GM12878 (cell line): ENCODE measurements at regions not wholly inside any gene's neighbourhood (a gene's known extent, or its start where the extent isn't known, plus 50 kb on each side); places are given as distances from the start of the nearest gene placed in this dataset.
"Not testable (repeated sequence)": the region's sequence is repeated elsewhere in the genome, so short reads cannot be mapped to it uniquely, and the experiment has no call there.

Experiments
- ATAC-seq: fragments of 200-7000 bp; cut with Tn5 transposase; 3 replicates; pipeline ENCODE4 v1.9.1; 2020; ENCODE audit warnings: mild to moderate bottlenecking, moderate library complexity
- BruUV-seq: library from RNA; stranded (reverse); fragments of 400-500 nt; replicated peaks from 2 replicates; lab custom pipeline; 2021; lab: Mats Ljungman, UMichigan
- CTCF ChIA-PET: fragments of 300-600 bp; sonication (Branson Sonifier 250); formaldehyde crosslinking; extraction: SDS; loops from one replicate; lab custom pipeline; 2021; ENCODE audit warnings: inconsistent platforms; lab: Yijun Ruan, JAX
- POLR2A ChIA-PET: fragments of 350-600 bp; formaldehyde crosslinking; extraction: SDS; loops from one replicate; lab custom pipeline; 2021; ENCODE audit warnings: inconsistent platforms; lab: Charles Lee
- RAD21 ChIA-PET: fragments of 300-600 bp; sonication (Branson Sonifier 250); formaldehyde crosslinking; loops from one replicate; lab custom pipeline; 2023; ENCODE audit warnings: antibody characterized with exemption; ENCODE audit not compliant: unreplicated experiment; lab: Charles Lee
- SMC1A ChIA-PET: fragments of 300-600 bp; sonication (Branson Sonifier 250); formaldehyde crosslinking; loops from one replicate; lab custom pipeline; 2023; ENCODE audit not compliant: unreplicated experiment, uncharacterized antibody; lab: Charles Lee
- DNase-seq: peaks from one replicate; pipeline ENCODE4 v3.0.0-alpha.2; 2011; ENCODE audit warnings: low read depth, low spot score
- FAIRE-seq: peaks from 3 replicates; lab custom pipeline; 2011; peaks lifted over from hg19 to GRCh38; lab: Jason Lieb, UNC
- H2AFZ ChIP-seq: 2 replicates; pipeline ENCODE4 v1.6.0; 2011; ENCODE audit warnings: low read depth, low read length, control low read depth; ENCODE audit not compliant: control insufficient read depth
- H3K27ac ChIP-seq: 2 replicates; pipeline ENCODE4 v1.5.1; 2011; ENCODE audit warnings: control low read depth; ENCODE audit not compliant: control insufficient read depth, insufficient read depth
- H3K27me3 ChIP-seq, 2 experiments: replicated peaks in 1 of 2; 2 replicates each; pipeline versions ENCODE4 v1.6.0 to v1.6.1; 2011; ENCODE audit warnings: low read length in 1 of 2; ENCODE audit not compliant: control insufficient read depth in 2 of 2, insufficient read depth in 2 of 2
- H3K36me3 ChIP-seq, 2 experiments: 2 replicates each; pipeline ENCODE4 v1.5.1; 2011; ENCODE audit warnings: low read length in 1 of 2; ENCODE audit not compliant: control insufficient read depth in 2 of 2, insufficient read depth in 2 of 2
- H3K4me1 ChIP-seq: 2 replicates; pipeline ENCODE4 v1.6.1; 2011; ENCODE audit warnings: mild to moderate bottlenecking, low read length, moderate library complexity, mixed read lengths; ENCODE audit not compliant: control insufficient read depth, insufficient read depth
- H3K4me2 ChIP-seq: 2 replicates; pipeline ENCODE4 v1.6.0; 2011; ENCODE audit warnings: control low read depth; ENCODE audit not compliant: control insufficient read depth, insufficient read depth
- H3K4me3 ChIP-seq: fragments of 200-600 bp; sonication (generic); 2 replicates; pipeline ENCODE4 v1.5.1; 2016
- H3K79me2 ChIP-seq: 2 replicates; pipeline ENCODE4 v1.6.0; 2011; ENCODE audit warnings: low read length; ENCODE audit not compliant: control insufficient read depth, insufficient read depth
- H3K9ac ChIP-seq: 2 replicates; pipeline ENCODE4 v1.8.0; 2011; ENCODE audit warnings: low read length, control low read depth, mixed read lengths; ENCODE audit not compliant: control insufficient read depth, insufficient read depth
- H3K9me3 ChIP-seq: replicated peaks from 3 replicates; pipeline ENCODE4 v1.5.1; 2011; ENCODE audit warnings: mild to moderate bottlenecking, low read length; ENCODE audit not compliant: control insufficient read depth, insufficient read depth
- H4K20me1 ChIP-seq: 2 replicates; pipeline ENCODE4 v1.6.0; 2011; ENCODE audit not compliant: control insufficient read depth, insufficient read depth
- CBFB ChIP-seq: IDR thresholded peaks from 2 replicates; pipeline ENCODE4 v1.6.1; 2016; ENCODE audit warnings: antibody characterized with exemption, low read depth
- EGR1 ChIP-seq, 2 experiments: IDR thresholded peaks; 1 replicate in 1 of 2; 2 replicates in 1 of 2; pipeline ENCODE4 v1.6.1; 2011 to 2012; ENCODE audit warnings: low read depth in 2 of 2, low read length in 2 of 2, borderline replicate concordance in 1 of 2, mild to moderate bottlenecking in 1 of 2, moderate library complexity in 1 of 2
- HDAC2 ChIP-seq: fragments of 200-600 bp; sonication (generic); IDR thresholded peaks from 2 replicates; pipeline ENCODE4 v1.6.1; 2017
- KAT2A ChIP-seq: conservative IDR thresholded peaks from 2 replicates; pipeline ENCODE4 v1.6.1; 2011; ENCODE audit warnings: low read depth, low read length; ENCODE audit not compliant: control insufficient read depth
- KLF5 ChIP-seq: fragments of 450-650 bp; IDR thresholded peaks from 2 replicates; pipeline ENCODE4 v1.6.1; 2014; ENCODE audit warnings: mild to moderate bottlenecking; ENCODE audit not compliant: partially characterized antibody
- NKRF ChIP-seq: fragments of 450-650 bp; conservative IDR thresholded peaks from 2 replicates; pipeline ENCODE4 v1.6.1; 2017; ENCODE audit warnings: mild to moderate bottlenecking, moderate library complexity
- RAD51 ChIP-seq: fragments of 450-650 bp; IDR thresholded peaks from 2 replicates; pipeline ENCODE4 v1.6.1; 2016; ENCODE audit warnings: moderate library complexity, mild to moderate bottlenecking, inconsistent platforms
- SMARCA5 ChIP-seq: fragments of 450-650 bp; IDR thresholded peaks from 2 replicates; pipeline ENCODE4 v1.6.1; 2017; ENCODE audit warnings: mild to moderate bottlenecking
- YBX1 ChIP-seq: fragments of 450-650 bp; IDR thresholded peaks from 2 replicates; pipeline ENCODE4 v1.6.1; 2016; ENCODE audit warnings: antibody characterized with exemption
- ZBED1 ChIP-seq: IDR thresholded peaks from 2 replicates; pipeline ENCODE4 v1.6.1; 2016; ENCODE audit warnings: borderline replicate concordance
- ZZZ3 ChIP-seq: IDR thresholded peaks from 2 replicates; pipeline ENCODE4 v1.6.1; 2011; ENCODE audit warnings: low read depth; ENCODE audit not compliant: control insufficient read depth, insufficient read length
- WGBS: methylation state at CpG from one replicate; pipeline ENCODE4 v1.1.6; 2016; ENCODE audit warnings: low lambda C conversion rate; ENCODE audit not compliant: insufficient replicate concordance, insufficient coverage; ENCODE audit errors: missing lambda C conversion rate; 5-methylcytosine and 5-hydroxymethylcytosine counted together
- in situ Hi-C: fragments of 300-500 bp; cut with MboI; formaldehyde crosslinking; loops from 9 replicates; pipeline ENCODE4 v1.14.3; 2018; ENCODE audit warnings: mixed read lengths
- intact Hi-C: fragments of 100-400 bp; cut with micrococcal nuclease; formaldehyde crosslinking; loops from one replicate; pipeline ENCODE4 v1.14.2; 2022; ENCODE audit not compliant: unreplicated experiment

DNA sequence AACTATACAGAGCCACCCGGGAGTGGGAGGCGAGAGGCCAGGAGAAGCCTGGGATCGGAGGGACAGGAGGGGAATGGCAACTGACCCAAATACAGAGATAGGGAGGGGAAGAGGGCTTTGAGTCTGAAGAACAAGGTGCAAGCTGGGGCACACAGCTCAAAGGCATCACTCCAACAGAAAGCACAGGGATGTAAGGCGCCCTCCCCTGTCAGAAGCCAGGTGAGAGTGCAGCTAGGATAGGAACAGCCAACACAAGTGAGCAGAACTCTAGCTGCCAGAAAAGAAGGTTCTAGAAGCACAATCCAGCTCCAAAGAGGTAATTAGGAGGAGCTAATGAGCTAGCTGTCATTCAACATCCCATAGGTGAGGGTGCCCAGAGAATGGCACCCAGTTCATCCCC lies 232.2 kb downstream of the DHX15 start:
- Histone ChIP-seq H3K36me3 (no peaks in the 10 kb centered on the region), H3K4me1 (no peaks in the 10 kb centered on the region), H3K9ac (no peak overlapping the region), H3K4me2 (no peak overlapping the region), H3K27ac (no peak overlapping the region), H4K20me1 (no peaks in the 10 kb centered on the region), H2AFZ (no peak overlapping the region), H3K4me3 (no peak overlapping the region), H3K27me3 (no peaks in the 10 kb centered on the region), H3K9me3 (no peaks in the 10 kb centered on the region), H3K79me2 (no peaks in the 10 kb centered on the region)
- intact Hi-C loops (no loop called here), in situ Hi-C loops (no loop called here)
- ChIA-PET SMC1A (no interaction called here), POLR2A (no interaction called here), CTCF (no interaction called here), RAD21 (no interaction called here)
- no TSS peak for BruUV-seq
- whole genome bisulfite sequencing: 19% methylated on average over 4 of the region's 4 CpGs
- ATAC-seq: no peak
- no peak for DNase-seq
- FAIRE-seq: no peak
- TF ChIP-seq KAT2A: no peak
- no peak for TF ChIP-seq EGR1 (IDR thresholded peaks at IDR 0.05; ENCODE audit: borderline replicate concordance in 1 of 2, low read depth in 2 of 2, low read length in 2 of 2)
- no peak for TF ChIP-seq YBX1
- no peak for TF ChIP-seq CBFB
- no peak for TF ChIP-seq RAD51
- no peak for TF ChIP-seq NKRF
- no peak for TF ChIP-seq KLF5
- TF ChIP-seq ZBED1: no peak
- no peak for TF ChIP-seq ZZZ3
- no peak for TF ChIP-seq SMARCA5
- no peak for TF ChIP-seq HDAC2

GRCh38 chr4:24349168-24349996 lies 235.0 kb downstream of the DHX15 start:
- RAD21 ChIA-PET, H4K20me1 ChIP-seq, DNase-seq, FAIRE-seq, H2AFZ ChIP-seq, BruUV-seq, H3K4me1 ChIP-seq, SMC1A ChIA-PET, H3K9me3 ChIP-seq, H3K27me3 ChIP-seq, H3K4me3 ChIP-seq, H3K4me2 ChIP-seq, intact Hi-C loops, H3K27ac ChIP-seq, H3K79me2 ChIP-seq, POLR2A ChIA-PET, H3K36me3 ChIP-seq, ATAC-seq, H3K9ac ChIP-seq, in situ Hi-C loops: not testable (repeated sequence)
- WGBS: 34% methylated on average over 15 of the region's 15 CpGs
- CTCF ChIA-PET: interaction anchor here (0.6 to 1.6 kb wide), 2 partner anchors 60 to 326 kb away, joined by 3 to 4 read pairs; no protein-coding TSS in a partner anchor
